Stimulated activated CD8-positive, alpha-beta memory T cell treated with anti-CD3 and anti-CD28 coated beads, Interleukin-15, amount 100 ng/mL, for 1 hour (primary cell): ENCODE measurements at regions not wholly inside any gene's neighbourhood (a gene's known extent, or its start where the extent isn't known, plus 50 kb on each side); places are given as distances from the start of the nearest gene placed in this dataset.
"Not testable (repeated sequence)": the region's sequence is repeated elsewhere in the genome, so short reads cannot be mapped to it uniquely, and the experiment has no call there.

Experiments used
- DNase-seq: peaks from one replicate; pipeline ENCODE4 v3.0.0-alpha.2; 2020; ENCODE audit warnings: low read depth

DNA sequence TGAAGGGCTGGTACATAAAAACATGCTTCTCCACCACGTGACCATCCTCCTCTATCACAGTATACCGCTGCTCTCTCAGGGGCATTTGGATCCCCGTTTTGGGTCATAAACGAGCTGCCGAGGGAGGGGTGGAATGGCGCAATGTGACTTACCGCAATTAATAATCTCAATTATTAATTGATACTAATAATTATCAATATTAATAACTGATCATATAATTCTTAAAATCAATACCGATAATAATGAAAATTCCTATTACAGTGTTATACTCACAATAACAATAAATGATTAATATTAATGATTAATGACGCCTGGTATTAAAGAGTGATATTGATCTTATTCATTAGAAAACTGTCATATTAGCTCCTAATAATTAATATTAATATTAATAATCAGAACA, 56.1 kb upstream of the FRG2C start:
- not testable (repeated sequence) for DNase-seq

DNA sequence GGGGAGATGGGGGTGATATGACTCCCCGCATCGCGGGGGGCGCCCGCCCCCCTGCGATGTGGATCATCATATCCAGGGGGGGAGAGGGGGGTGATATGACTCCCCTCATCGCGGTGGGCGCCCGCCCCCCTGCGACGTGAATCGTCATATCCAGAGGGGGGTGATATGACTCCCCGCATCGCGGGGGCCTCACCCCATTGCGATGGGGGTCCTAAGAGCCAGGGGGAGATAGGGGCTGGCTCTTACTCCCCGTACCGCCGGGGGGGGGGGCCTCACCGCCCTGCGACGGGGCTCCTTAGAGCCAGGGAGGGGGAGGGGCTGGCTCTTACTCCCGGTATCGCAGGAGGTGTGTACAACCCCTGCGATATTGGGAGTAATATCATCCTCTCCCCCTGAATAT, 54.5 kb upstream of the FRG2C start:
- not testable (repeated sequence) for DNase-seq

DNA sequence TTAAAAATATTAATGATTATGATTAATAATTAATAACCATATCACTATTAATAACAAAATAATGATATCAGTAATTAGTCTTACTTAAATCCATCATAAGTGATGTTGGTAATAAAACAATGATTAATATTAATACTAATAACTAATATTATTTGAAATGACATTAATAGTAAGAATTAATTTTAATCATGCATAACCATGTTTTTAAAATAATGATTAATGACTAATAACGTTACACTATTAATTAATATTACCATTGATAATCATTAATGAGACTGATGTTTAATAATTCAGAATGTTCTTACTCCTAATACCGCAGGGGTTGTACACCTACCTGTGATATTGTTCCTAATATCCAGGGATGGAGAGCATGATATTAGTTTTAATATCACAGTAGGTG, 53.4 kb upstream of the FRG2C start:
- DNase-seq: no peak

DNA sequence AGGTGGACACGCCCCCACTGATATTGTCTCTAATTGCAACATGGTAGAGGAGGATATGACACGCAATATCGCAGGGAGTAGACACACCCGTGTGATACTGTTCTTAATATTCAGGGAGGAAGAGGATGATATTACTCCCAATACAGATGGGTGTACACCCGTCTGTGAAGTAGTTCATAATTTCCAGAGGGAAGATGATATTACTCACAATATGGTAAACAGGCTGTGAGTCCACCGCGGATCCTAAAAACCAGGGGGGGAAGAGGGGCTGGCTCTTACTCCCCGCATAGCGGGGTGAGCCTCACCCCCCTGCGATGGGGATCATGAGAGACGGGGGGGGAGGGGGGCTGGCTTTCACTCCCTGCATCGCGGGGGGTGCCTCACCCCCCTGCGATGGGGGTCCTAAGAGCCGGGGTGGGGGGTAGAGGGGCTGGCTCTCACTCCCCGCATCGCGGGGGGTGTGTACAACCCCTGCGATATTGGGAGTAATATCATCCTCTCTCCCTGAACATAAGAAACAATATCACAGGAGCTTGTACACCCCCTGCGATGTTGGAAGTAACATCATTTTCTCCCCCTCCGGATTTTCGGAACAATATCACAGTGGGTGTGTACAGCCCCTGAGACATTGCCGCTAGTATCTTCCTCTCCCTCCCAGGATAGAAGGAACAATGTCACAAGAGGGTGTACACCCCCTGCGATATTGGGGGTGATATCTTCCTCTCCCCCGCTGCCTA, 52.2 kb upstream of the FRG2C start:
- DNase-seq: not testable (repeated sequence)
